ENCODE measurements at regions not wholly inside any gene's neighbourhood (a gene's known extent, or its start where the extent isn't known, plus 50 kb on each side); places are given as distances from the start of the nearest gene placed in this dataset.

- CTCF ChIA-PET: no interaction called here
- H3K4me1 ChIP-seq (ENCODE audit: control insufficient read depth, insufficient read depth, low read length): no peaks in the 10 kb centered on the region
- no peak overlapping the region for H3K27ac ChIP-seq (ENCODE audit: extremely low read depth, low read depth, low read length)
- POLR2A ChIA-PET: no interaction called here
- H3K36me3 ChIP-seq (ENCODE audit: control insufficient read depth in 2 of 2, insufficient read depth in 1 of 2, low read length in 2 of 2): no peaks in the 10 kb centered on the region
- TF ChIP-seq GLI4 (tag by site-specific recombination; IDR thresholded peaks at IDR 0.05) (no peak), ZNF558 (tag by site-specific recombination; IDR thresholded peaks at IDR 0.05) (no peak), ZNF214 (tag by site-specific recombination; IDR thresholded peaks at IDR 0.05; ENCODE audit: borderline replicate concordance) (no peak), KLF7 (tag by site-specific recombination; IDR thresholded peaks at IDR 0.05; ENCODE audit: borderline replicate concordance) (no peak), BCL11B (tag by site-specific recombination; IDR thresholded peaks at IDR 0.05; ENCODE audit: low read depth) (no peak), HOXA7 (CRISPR knock-in tag; IDR thresholded peaks at IDR 0.05; ENCODE audit: borderline replicate concordance) (no peak), ZNF837 (tag by site-specific recombination; IDR thresholded peaks at IDR 0.05) (no peak), ZNF768 (tag by site-specific recombination; IDR thresholded peaks at IDR 0.05) (no peak), ZNF24 (tag by site-specific recombination; IDR thresholded peaks at IDR 0.05) (no peak), ZNF184 (tag by site-specific recombination; IDR thresholded peaks at IDR 0.05) (no peak), ZNF157 (tag by site-specific recombination; IDR thresholded peaks at IDR 0.05) (no peak), MZF1 (tag by site-specific recombination; IDR thresholded peaks at IDR 0.05; ENCODE audit: borderline replicate concordance) (no peak)
- no peak overlapping the region for H3K4me3 ChIP-seq (ENCODE audit: low read depth, low read length)
- H3K9me3 ChIP-seq (ENCODE audit: control insufficient read depth, insufficient read depth, low read depth, low read length): no peaks in the 10 kb centered on the region
Observed at GRCh38 chr12:42905419-42905705, 315.8 kb upstream of the PRICKLE1 start.

- Histone ChIP-seq H3K27ac (ENCODE audit: extremely low read depth, low read depth, low read length) (no peak overlapping the region), H3K9me3 (ENCODE audit: control insufficient read depth, insufficient read depth, low read depth, low read length) (no peaks in the 10 kb centered on the region), H3K36me3 (ENCODE audit: control insufficient read depth in 2 of 2, insufficient read depth in 1 of 2, low read length in 2 of 2) (no peaks in the 10 kb centered on the region), H3K4me3 (ENCODE audit: low read depth, low read length) (no peak overlapping the region), H3K4me1 (ENCODE audit: control insufficient read depth, insufficient read depth, low read length) (no peaks in the 10 kb centered on the region)
- no peak for TF ChIP-seq ZNF280D (tag by site-specific recombination; IDR thresholded peaks at IDR 0.05)
- POLR2A ChIA-PET: no interaction called here
- CTCF ChIA-PET: no interaction called here
Observed at GRCh38 chr12:42904683-42905418, 315.3 kb upstream of the PRICKLE1 start.

- H3K4me1 ChIP-seq (ENCODE audit: control insufficient read depth, insufficient read depth, low read length): no peaks in the 10 kb centered on the region
- H3K27ac ChIP-seq (ENCODE audit: extremely low read depth, low read depth, low read length): no peak overlapping the region
- ChIA-PET POLR2A (interaction anchor here (0.7 kb wide), 1 partner anchor 17 kb away, joined by 3 read pairs; no protein-coding TSS in a partner anchor), CTCF (no interaction called here)
- no peak overlapping the region for H3K4me3 ChIP-seq (ENCODE audit: low read depth, low read length)
- H3K9me3 ChIP-seq (ENCODE audit: control insufficient read depth, insufficient read depth, low read depth, low read length): no peaks in the 10 kb centered on the region
- H3K36me3 ChIP-seq (ENCODE audit: control insufficient read depth in 2 of 2, insufficient read depth in 1 of 2, low read length in 2 of 2): no peaks in the 10 kb centered on the region
- no peak for TF ChIP-seq ZBTB49 (tag by site-specific recombination; IDR thresholded peaks at IDR 0.05; ENCODE audit: low read depth)
- no peak for TF ChIP-seq ZNF223 (tag by site-specific recombination; IDR thresholded peaks at IDR 0.05)
- no peak for TF ChIP-seq MYNN (tag by site-specific recombination; IDR thresholded peaks at IDR 0.05; ENCODE audit: borderline replicate concordance)
- no peak for TF ChIP-seq ZFP37 (tag by site-specific recombination; IDR thresholded peaks at IDR 0.05)
- TF ChIP-seq HIC1 (tag by site-specific recombination; IDR thresholded peaks at IDR 0.05): no peak
- no peak for TF ChIP-seq REST (tag by site-specific recombination; IDR thresholded peaks at IDR 0.05)
- no peak for TF ChIP-seq ZNF621 (tag by site-specific recombination; IDR thresholded peaks at IDR 0.05)
- no peak for TF ChIP-seq ZXDB (tag by site-specific recombination; IDR thresholded peaks at IDR 0.05)
- TF ChIP-seq GLIS2 (tag by site-specific recombination; IDR thresholded peaks at IDR 0.05): no peak
Observed at GRCh38 chr12:42903736-42904135, 314.2 kb upstream of the PRICKLE1 start.
